Uterus (tissue), 2 donors: ENCODE measurements at regions not wholly inside any gene's neighbourhood (a gene's known extent, or its start where the extent isn't known, plus 50 kb on each side); places are given as distances from the start of the nearest gene placed in this dataset.

Source experiments
- CTCF ChIP-seq, 4 experiments: fragments of 200-600 bp in 2 of 4; fragments of 450-650 bp in 2 of 4; sonication (generic) in 2 of 4; IDR thresholded peaks; one replicate each; pipeline ENCODE4 v1.5.1; 2016 to 2019; ENCODE audit warnings: antibody characterized with exemption in 4 of 4, mild to moderate bottlenecking in 2 of 4, moderate library complexity in 1 of 4
- POLR2A ChIP-seq, 2 donors: fragments of 450-650 bp; IDR thresholded peaks; one replicate each; pipeline ENCODE4 v1.6.1; 2016; ENCODE audit warnings: antibody characterized with exemption in 2 of 2, mild to moderate bottlenecking in 1 of 2, moderate library complexity in 1 of 2

DNA sequence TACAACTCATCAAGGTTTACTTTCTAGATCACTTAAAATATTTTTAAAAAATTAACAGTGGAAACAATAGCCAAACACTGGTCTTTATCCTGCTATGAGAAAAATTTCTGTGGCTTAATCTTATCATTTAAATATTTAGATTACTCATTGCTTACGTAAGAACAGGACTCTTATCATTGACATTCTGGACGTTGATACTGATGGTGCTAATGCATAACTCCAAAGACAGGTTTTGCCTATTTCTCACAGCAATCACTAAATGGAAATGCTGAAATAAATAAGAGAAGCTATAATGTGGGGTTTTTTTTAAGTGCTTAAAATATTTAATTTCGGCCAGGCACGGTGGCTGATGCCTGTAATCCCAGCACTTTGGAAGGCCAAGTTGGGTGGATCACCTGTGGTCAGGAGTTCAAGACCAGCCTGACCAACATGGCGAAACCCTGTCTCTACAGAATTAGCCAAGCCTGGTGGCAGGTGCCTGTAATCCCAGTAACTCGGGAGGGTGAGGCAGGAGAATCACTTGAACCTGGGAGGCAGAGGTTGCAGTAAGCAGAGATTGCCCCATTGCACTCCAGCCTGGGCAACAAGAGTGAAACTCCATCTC lies 195.0 kb downstream of the HGF start:
- TF ChIP-seq CTCF (IDR thresholded peaks at IDR 0.05) (no peak), POLR2A (IDR thresholded peaks at IDR 0.05) (no peak)
